NCI-H2081 (cell line): ENCODE measurements at regions not wholly inside any gene's neighbourhood (a gene's known extent, or its start where the extent isn't known, plus 50 kb on each side); places are given as distances from the start of the nearest gene placed in this dataset.
"Not testable (repeated sequence)": the region's sequence is repeated elsewhere in the genome, so short reads cannot be mapped to it uniquely, and the experiment has no call there.

Experiments
- DNase-seq, 2 experiments: peaks; one replicate each; lab custom pipeline; 2025; lab: John Stamatoyannopoulos, UW

GRCh38 chr7:34207810-34208209 lies 302.5 kb downstream of the BMPER start:
- DNase-seq, result no peak

GRCh38 chr7:34208878-34209621 lies 303.7 kb downstream of the BMPER start:
- no peak for DNase-seq

GRCh38 chr7:34211018-34211417 lies 305.7 kb downstream of the BMPER start:
- no peak for DNase-seq

GRCh38 chr7:34217972-34218371 lies 312.6 kb downstream of the BMPER start:
- no peak for DNase-seq

GRCh38 chr7:34219153-34219718 lies 313.9 kb downstream of the BMPER start:
- no peak for DNase-seq

- DNase-seq, result no peak
Observed at GRCh38 chr7:34220506-34221185, 315.3 kb downstream of the BMPER start.

- no peak for DNase-seq
Observed at GRCh38 chr7:34222316-34222715, 317.0 kb downstream of the BMPER start.

- DNase-seq, result no peak
Observed at GRCh38 chr7:34222722-34223121, 317.4 kb downstream of the BMPER start.

GRCh38 chr7:34224281-34224680 lies 318.9 kb downstream of the BMPER start:
- no peak for DNase-seq

GRCh38 chr7:34225193-34225592 lies 319.9 kb downstream of the BMPER start:
- DNase-seq, result no peak

GRCh38 chr7:34227525-34227924 lies 322.2 kb downstream of the BMPER start:
- DNase-seq, result no peak

- not testable (repeated sequence) for DNase-seq
Observed at GRCh38 chr7:34235101-34235500, 329.8 kb downstream of the BMPER start.

GRCh38 chr7:34236057-34236456 lies 330.7 kb downstream of the BMPER start:
- no peak for DNase-seq

- DNase-seq, result no peak
Observed at GRCh38 chr7:34236839-34237492, 331.6 kb downstream of the BMPER start.

GRCh38 chr7:34237493-34237849 lies 332.1 kb downstream of the BMPER start:
- no peak for DNase-seq

- no peak for DNase-seq
Observed at GRCh38 chr7:34240417-34240816, 335.1 kb downstream of the BMPER start.

- no peak for DNase-seq
Observed at GRCh38 chr7:34242391-34242790, 337.1 kb downstream of the BMPER start.

- DNase-seq, result no peak
Observed at GRCh38 chr7:34245246-34245645, 339.9 kb downstream of the BMPER start.

GRCh38 chr7:34247468-34247867 lies 342.1 kb downstream of the BMPER start:
- no peak for DNase-seq

GRCh38 chr7:34249192-34249591 lies 343.9 kb downstream of the BMPER start:
- DNase-seq, result no peak

- DNase-seq, result no peak
Observed at GRCh38 chr7:34260279-34260678, 354.9 kb downstream of the BMPER start.

- no peak for DNase-seq
Observed at GRCh38 chr7:34263168-34263567, 357.8 kb downstream of the BMPER start.

GRCh38 chr7:34269084-34269483 lies 363.7 kb downstream of the BMPER start:
- no peak for DNase-seq
